ENCODE measurements at regions not wholly inside any gene's neighbourhood (a gene's known extent, or its start where the extent isn't known, plus 50 kb on each side); places are given as distances from the start of the nearest gene placed in this dataset.
"Not testable (repeated sequence)": the region's sequence is repeated elsewhere in the genome, so short reads cannot be mapped to it uniquely, and the experiment has no call there.

GRCh38 chr3:164730815-164731360, 347.4 kb downstream of the SI start:
- TF ChIP-seq CTCF (conservative IDR thresholded peaks at IDR 0.05; ENCODE audit: low read depth, low read length) = no peak
- peak; percentile 4 for DNase-seq (ENCODE audit: low read depth)
- H3K4me3 ChIP-seq (ENCODE audit: low read depth, low read length) = no peak overlapping the region

- no peak for TF ChIP-seq CTCF (conservative IDR thresholded peaks at IDR 0.05; ENCODE audit: low read depth, low read length)
- DNase-seq (ENCODE audit: low read depth) = no peak
- no peak overlapping the region for H3K4me3 ChIP-seq (ENCODE audit: low read depth, low read length)
These were observed 354.9 kb downstream of the SI start for GRCh38 chr3:164723396-164723795.

- not testable (repeated sequence) for DNase-seq (ENCODE audit: low read depth); H3K4me3 ChIP-seq (ENCODE audit: low read depth, low read length)
These were observed 375.5 kb downstream of the SI start for GRCh38 chr3:164702808-164703207.

GRCh38 chr3:164687902-164688301, 390.4 kb downstream of the SI start:
- DNase-seq (ENCODE audit: low read depth) = no peak
- TF ChIP-seq CTCF (conservative IDR thresholded peaks at IDR 0.05; ENCODE audit: low read depth, low read length) = no peak
- no peak overlapping the region for H3K4me3 ChIP-seq (ENCODE audit: low read depth, low read length)

GRCh38 chr3:164687211-164687610, 391.1 kb downstream of the SI start:
- no peak overlapping the region for H3K4me3 ChIP-seq (ENCODE audit: low read depth, low read length)
- no peak for TF ChIP-seq CTCF (conservative IDR thresholded peaks at IDR 0.05; ENCODE audit: low read depth, low read length)
- DNase-seq (ENCODE audit: low read depth) = no peak

- peak; percentile 1 for DNase-seq (ENCODE audit: low read depth)
- TF ChIP-seq CTCF (conservative IDR thresholded peaks at IDR 0.05; ENCODE audit: low read depth, low read length) = no peak
- H3K4me3 ChIP-seq (ENCODE audit: low read depth, low read length) = no peak overlapping the region
These were observed 394.8 kb downstream of the SI start for GRCh38 chr3:164683489-164683888.

GRCh38 chr3:164679245-164679644, 399.1 kb downstream of the SI start:
- DNase-seq (ENCODE audit: low read depth) = no peak
- H3K4me3 ChIP-seq (ENCODE audit: low read depth, low read length) = no peak overlapping the region
- TF ChIP-seq CTCF (conservative IDR thresholded peaks at IDR 0.05; ENCODE audit: low read depth, low read length) = no peak
